ENCODE measurements at regions not wholly inside any gene's neighbourhood (a gene's known extent, or its start where the extent isn't known, plus 50 kb on each side); places are given as distances from the start of the nearest gene placed in this dataset.

- H3K4me2 ChIP-seq (ENCODE audit: insufficient read depth in 1 of 2, low read depth in 2 of 2, low read length in 2 of 2): no peak overlapping the region
- no peak for FAIRE-seq
- 76% methylated on average over 13 of the region's 13 CpGs; no CpG with 5 or more reads in 1 of the 2 experiments for WGBS, 2 experiments (ENCODE audit: extremely low coverage in 1 of 2, insufficient coverage in 1 of 2, insufficient read length in 1 of 2, insufficient replicate concordance in 2 of 2, low coverage in 1 of 2, low lambda C conversion rate in 2 of 2, missing lambda C conversion rate in 1 of 2)
- TF ChIP-seq RXRA (IDR thresholded peaks at IDR 0.05; ENCODE audit: insufficient read depth, low read depth, low read length): no peak
- no peak for TF ChIP-seq KDM4A (IDR thresholded peaks at IDR 0.05; ENCODE audit: low read depth, low read length, severe bottlenecking)
- TF ChIP-seq PHF8 (conservative IDR thresholded peaks at IDR 0.05; ENCODE audit: low read depth, low read length): no peak
- TF ChIP-seq SRF (IDR thresholded peaks at IDR 0.05; ENCODE audit: low read depth, low read length): no peak
- no peak for TF ChIP-seq SAP30 (IDR thresholded peaks at IDR 0.05; ENCODE audit: insufficient read depth, insufficient replicate concordance, low read length)
- no peak for TF ChIP-seq HDAC2 (IDR thresholded peaks at IDR 0.05; ENCODE audit: borderline replicate concordance in 1 of 2, low read depth in 2 of 2, low read length in 2 of 2)
- no peak for TF ChIP-seq TEAD4 (IDR thresholded peaks at IDR 0.05; ENCODE audit: low read depth, low read length)
- no peak for TF ChIP-seq CTBP2 (IDR thresholded peaks at IDR 0.05; ENCODE audit: borderline replicate concordance, insufficient read depth, insufficient read length, low read length)
- TF ChIP-seq POLR2A (IDR thresholded peaks at IDR 0.05; ENCODE audit: control extremely low read depth in 1 of 2, low read depth in 2 of 2, low read length in 2 of 2): no peak
- no peak for TF ChIP-seq ASH2L (IDR thresholded peaks at IDR 0.05; ENCODE audit: low read length)
- TF ChIP-seq SUZ12 (IDR thresholded peaks at IDR 0.05; ENCODE audit: low read length): no peak
These were observed 246.5 kb downstream of the HAUS1 start for GRCh38 chr18:46350598-46351159.

More at GRCh38 chr18:46350598-46351159, 246.5 kb downstream of the HAUS1 start:
- Histone ChIP-seq H2BK15ac (ENCODE audit: low read length) (no peak overlapping the region), H3K9me3 (ENCODE audit: insufficient read depth in 2 of 2, low read depth in 1 of 2, low read length in 1 of 2) (no peaks in the 10 kb centered on the region), H3K23ac (ENCODE audit: insufficient read length) (no peak overlapping the region), H3K23me2 (ENCODE audit: low read depth, low read length) (no peaks in the 10 kb centered on the region; the same call in 1 of the 2 replicates), H3K36me3 (ENCODE audit: control insufficient read depth in 2 of 4, insufficient read depth in 4 of 4, low read length in 3 of 4) (no peaks in the 10 kb centered on the region; a peak in 1 of 8 replicates), H4K20me1 (replicated peaks in 1 of 2; ENCODE audit: control insufficient read depth in 1 of 2, insufficient read depth in 2 of 2, low read length in 2 of 2) (peaks cover 4 to 7% of the 10 kb centered on the region in 2 experiments), H3K4me1 (replicated peaks in 1 of 4; ENCODE audit: control insufficient read depth in 3 of 4, insufficient read depth in 4 of 4, low read length in 3 of 4) (no peaks in the 10 kb centered on the region; a peak in 1 of 7 replicates), H3K27me3 (replicated peaks in 1 of 4; ENCODE audit: control insufficient read depth in 3 of 4, extremely low read depth in 1 of 4, insufficient read depth in 3 of 4, low read length in 3 of 4) (no peaks in the 10 kb centered on the region), H2AFZ (ENCODE audit: low read length) (no peak overlapping the region), H2BK20ac (ENCODE audit: low read length) (no peak overlapping the region), H4K8ac (ENCODE audit: extremely low read depth, insufficient read depth, low read length) (no peak overlapping the region), H3K79me1 (ENCODE audit: low read depth, low read length) (peaks cover 8% of the 10 kb centered on the region), H2BK5ac (ENCODE audit: low read depth, low read length) (no peak overlapping the region), H3K14ac (ENCODE audit: insufficient read length) (no peak overlapping the region), H3K4ac (replicated peaks; ENCODE audit: insufficient read length, low read depth, low read length) (no peak overlapping the region), H3K18ac (ENCODE audit: extremely low read depth, low read length) (no peak overlapping the region), H3K79me2 (ENCODE audit: control insufficient read depth in 1 of 2, insufficient read depth in 2 of 2, low read length in 2 of 2) (no peaks in the 10 kb centered on the region), H4K91ac (replicated peaks; ENCODE audit: insufficient read length, low read length) (no peak overlapping the region), H3K9ac (replicated peaks in 1 of 4; ENCODE audit: extremely low read depth in 1 of 4, low read depth in 3 of 4, low read length in 3 of 4) (no peak overlapping the region), H2AK5ac (ENCODE audit: low read depth, low read length) (no peak overlapping the region), H3K56ac (replicated peaks; ENCODE audit: insufficient read length, low read depth, low read length) (no peak overlapping the region), H4K5ac (ENCODE audit: insufficient read length, low read depth, low read length) (no peak overlapping the region), H2BK120ac (replicated peaks; ENCODE audit: low read depth, low read length) (no peak overlapping the region), H2BK12ac (ENCODE audit: low read depth, low read length) (no peak overlapping the region), H3K27ac (ENCODE audit: low read depth, low read length) (no peak overlapping the region), H3K4me3 (ENCODE audit: extremely low read depth in 1 of 4, insufficient read depth in 2 of 4, low read depth in 3 of 4, low read length in 4 of 4) (no peak overlapping the region)
- DNase-seq (ENCODE audit: low read depth in 1 of 2, low spot score in 2 of 2): no peak
- POLR2A ChIA-PET (ENCODE audit: partially characterized antibody): interaction anchor here (1.2 to 1.5 kb wide), 4 partner anchors 10 to 69 kb away, joined by 3 to 5 read pairs (median 4); no protein-coding TSS in a partner anchor
- CTCF ChIA-PET (ENCODE audit: partially characterized antibody): interaction anchor here (0.6 to 19.4 kb wide), 14 partner anchors 9 to 132 kb away, joined by 3 to 196 read pairs (median 6); no protein-coding TSS in a partner anchor

Data from H1 (cell line).